ENCODE measurements at regions not wholly inside any gene's neighbourhood (a gene's known extent, or its start where the extent isn't known, plus 50 kb on each side); places are given as distances from the start of the nearest gene placed in this dataset.

- DNase-seq (ENCODE audit: low read depth) = no peak
- H3K4me3 ChIP-seq (ENCODE audit: low read depth, low read length) = no peak overlapping the region
- no peak for TF ChIP-seq CTCF (IDR thresholded peaks at IDR 0.05; ENCODE audit: insufficient read depth, low read length)
These were observed 85.9 kb upstream of the TBC1D3K start for GRCh38 chr17:37838276-37838675.

- TF ChIP-seq CTCF (IDR thresholded peaks at IDR 0.05; ENCODE audit: insufficient read depth, low read length) = no peak
- no peak overlapping the region for H3K4me3 ChIP-seq (ENCODE audit: low read depth, low read length)
- DNase-seq (ENCODE audit: low read depth) = no peak
These were observed 87.6 kb upstream of the TBC1D3K start for GRCh38 chr17:37836593-37836992.

GRCh38 chr17:37834168-37834567, 89.3 kb upstream of the HNF1B start:
- no peak for DNase-seq (ENCODE audit: low read depth)
- no peak for TF ChIP-seq CTCF (IDR thresholded peaks at IDR 0.05; ENCODE audit: insufficient read depth, low read length)
- no peak overlapping the region for H3K4me3 ChIP-seq (ENCODE audit: low read depth, low read length)

- no peak for TF ChIP-seq CTCF (IDR thresholded peaks at IDR 0.05; ENCODE audit: insufficient read depth, low read length)
- DNase-seq (ENCODE audit: low read depth) = no peak
- H3K4me3 ChIP-seq (ENCODE audit: low read depth, low read length) = no peak overlapping the region
These were observed 88.5 kb upstream of the HNF1B start for GRCh38 chr17:37833237-37833859.

- no peak for DNase-seq (ENCODE audit: low read depth)
- no peak for TF ChIP-seq CTCF (IDR thresholded peaks at IDR 0.05; ENCODE audit: insufficient read depth, low read length)
- H3K4me3 ChIP-seq (ENCODE audit: low read depth, low read length) = no peak overlapping the region
These were observed 87.1 kb upstream of the HNF1B start for GRCh38 chr17:37831986-37832385.

- H3K4me3 ChIP-seq (ENCODE audit: low read depth, low read length) = no peak overlapping the region
- no peak for DNase-seq (ENCODE audit: low read depth)
- no peak for TF ChIP-seq CTCF (IDR thresholded peaks at IDR 0.05; ENCODE audit: insufficient read depth, low read length)
These were observed 86.6 kb upstream of the HNF1B start for GRCh38 chr17:37831492-37831891.

All from fibroblast of the aortic adventitia (primary cell).